Trophoblast cell (in vitro differentiated cells and primary cell): ENCODE measurements at regions not wholly inside any gene's neighbourhood (a gene's known extent, or its start where the extent isn't known, plus 50 kb on each side); places are given as distances from the start of the nearest gene placed in this dataset.

Experiments
- DNase-seq, 2 donors: peaks; one replicate each; pipeline ENCODE4 v3.0.0-alpha.2; 2016
- H2AFZ ChIP-seq: 2 replicates; pipeline ENCODE4 v1.6.1; 2013; ENCODE audit warnings: low read length, moderate library complexity, mild to moderate bottlenecking; ENCODE audit not compliant: insufficient read depth, poor library complexity
- H2AK5ac ChIP-seq: 2 replicates; pipeline ENCODE4 v1.6.1; 2013; ENCODE audit warnings: mild to moderate bottlenecking, low read length
- H2BK120ac ChIP-seq: 2 replicates; pipeline ENCODE4 v1.6.1; 2013; ENCODE audit warnings: low read length, mild to moderate bottlenecking, moderate library complexity; ENCODE audit not compliant: insufficient read depth, poor library complexity
- H2BK12ac ChIP-seq: 2 replicates; pipeline ENCODE4 v1.6.1; 2013; ENCODE audit warnings: mild to moderate bottlenecking, low read length, moderate library complexity
- H2BK5ac ChIP-seq: 2 replicates; pipeline ENCODE4 v1.6.1; 2013; ENCODE audit warnings: low read length, low read depth, moderate library complexity, mild to moderate bottlenecking; ENCODE audit not compliant: poor library complexity
- H3K14ac ChIP-seq: 2 replicates; pipeline ENCODE4 v1.6.1; 2013; ENCODE audit warnings: mild to moderate bottlenecking, low read length
- H3K18ac ChIP-seq: 2 replicates; pipeline ENCODE4 v1.6.1; 2013; ENCODE audit warnings: mild to moderate bottlenecking, low read length
- H3K23ac ChIP-seq: 2 replicates; pipeline ENCODE4 v1.6.1; 2013; ENCODE audit warnings: low read length
- H3K27ac ChIP-seq: 2 replicates; pipeline ENCODE4 v1.5.1; 2013; ENCODE audit warnings: low read depth, mild to moderate bottlenecking, inconsistent platforms, low read length, moderate library complexity
- H3K27me3 ChIP-seq: 2 replicates; pipeline ENCODE4 v1.6.1; 2013; ENCODE audit warnings: inconsistent platforms, mild to moderate bottlenecking, low read length, moderate library complexity; ENCODE audit not compliant: insufficient read depth
- H3K36me3 ChIP-seq, 2 experiments: 1 replicate in 1 of 2; 2 replicates in 1 of 2; pipeline ENCODE4 v1.6.1; 2013; ENCODE audit warnings: low read length in 2 of 2, mild to moderate bottlenecking in 2 of 2, moderate library complexity in 1 of 2; ENCODE audit not compliant: insufficient read depth in 2 of 2, control insufficient read depth in 1 of 2
- H3K4ac ChIP-seq: 2 replicates; pipeline ENCODE4 v1.6.1; 2013; ENCODE audit warnings: low read depth, mild to moderate bottlenecking, low read length, moderate library complexity
- H3K4me1 ChIP-seq, 2 experiments: 1 replicate in 1 of 2; 2 replicates in 1 of 2; pipeline ENCODE4 v1.6.1; 2013; ENCODE audit warnings: low read length in 2 of 2, mild to moderate bottlenecking in 2 of 2, moderate library complexity in 1 of 2; ENCODE audit not compliant: insufficient read depth in 2 of 2, control insufficient read depth in 1 of 2
- H3K4me2 ChIP-seq: 2 replicates; pipeline ENCODE4 v1.6.1; 2013; ENCODE audit warnings: inconsistent platforms, mild to moderate bottlenecking, low read length, moderate library complexity
- H3K4me3 ChIP-seq: 2 replicates; pipeline ENCODE4 v1.5.1; 2013; ENCODE audit warnings: mild to moderate bottlenecking, low read depth, low read length, inconsistent platforms
- H3K79me1 ChIP-seq: one replicate; pipeline ENCODE4 v1.6.1; 2013; ENCODE audit warnings: low read length
- H3K79me2 ChIP-seq: 2 replicates; pipeline ENCODE4 v1.6.1; 2013; ENCODE audit warnings: low read length, mild to moderate bottlenecking; ENCODE audit not compliant: control insufficient read depth, insufficient read depth, poor library complexity
- H3K9ac ChIP-seq: 2 replicates; pipeline ENCODE4 v1.6.1; 2013; ENCODE audit warnings: mild to moderate bottlenecking, low read length
- H3K9me3 ChIP-seq: 2 replicates; pipeline ENCODE4 v1.6.1; 2013; ENCODE audit warnings: low read depth, mild to moderate bottlenecking, control low read depth, inconsistent platforms, low read length; ENCODE audit not compliant: insufficient read depth
- H4K12ac ChIP-seq: 2 replicates; pipeline ENCODE4 v1.6.1; 2013; ENCODE audit warnings: low read depth, mild to moderate bottlenecking, low read length, moderate library complexity
- H4K8ac ChIP-seq: 2 replicates; pipeline ENCODE4 v1.6.1; 2013; ENCODE audit warnings: low read depth, mild to moderate bottlenecking, low read length, moderate library complexity
- H4K91ac ChIP-seq: one replicate; pipeline ENCODE4 v1.6.1; 2013; ENCODE audit warnings: low read depth, mild to moderate bottlenecking, low read length, moderate library complexity
- WGBS: extraction: QIAGEN DNeasy Blood & Tissue Kit; methylation state at CpG from one replicate; pipeline ENCODE4 v1.1.7; 2013; ENCODE audit warnings: missing lambda C conversion rate; ENCODE audit not compliant: insufficient read length, insufficient coverage; ENCODE audit errors: extremely low coverage; 5-methylcytosine and 5-hydroxymethylcytosine counted together

DNA sequence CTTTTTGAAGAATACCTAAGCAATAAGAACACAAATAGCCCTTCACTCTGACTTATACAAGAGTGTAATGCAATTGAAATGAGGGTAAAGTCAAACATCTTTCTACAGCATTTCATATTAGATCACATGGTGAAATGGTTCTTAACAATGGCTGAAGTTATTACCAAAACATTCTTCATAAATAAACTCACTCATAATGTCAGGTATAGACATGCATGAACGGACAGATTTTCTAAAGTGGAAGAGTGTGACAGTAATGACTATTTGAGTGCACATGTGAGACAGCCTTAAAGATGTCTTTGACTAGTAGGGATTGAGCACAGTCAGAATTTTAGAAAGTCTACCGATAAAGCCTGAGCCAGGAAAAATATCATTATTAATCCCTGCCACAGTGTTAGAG, 471.0 kb downstream of the ZPLD1 start:
- H3K4me1 ChIP-seq = no peaks in the 10 kb centered on the region
- H2BK12ac ChIP-seq = no peak overlapping the region
- no peaks in the 10 kb centered on the region for H3K79me1 ChIP-seq
- no peak overlapping the region for H2BK5ac ChIP-seq
- H4K12ac ChIP-seq = no peak overlapping the region
- H3K4me2 ChIP-seq = no peak overlapping the region
- no peak for DNase-seq
- no peak overlapping the region for H2AFZ ChIP-seq
- no peak overlapping the region for H2BK120ac ChIP-seq
- H4K91ac ChIP-seq = no peak overlapping the region
- WGBS = no CpG with 5 or more reads among the region's 2 CpGs
- H3K4me3 ChIP-seq = no peak overlapping the region
- no peak overlapping the region for H2AK5ac ChIP-seq
- H3K27ac ChIP-seq = no peak overlapping the region
- no peak overlapping the region for H3K18ac ChIP-seq
- H3K9me3 ChIP-seq = no peaks in the 10 kb centered on the region
- no peaks in the 10 kb centered on the region for H3K36me3 ChIP-seq
- no peak overlapping the region for H3K9ac ChIP-seq
- H3K79me2 ChIP-seq = no peaks in the 10 kb centered on the region
- no peaks in the 10 kb centered on the region for H3K27me3 ChIP-seq
- no peak overlapping the region for H3K23ac ChIP-seq
- H3K14ac ChIP-seq = no peak overlapping the region
- no peak overlapping the region for H3K4ac ChIP-seq
- H4K8ac ChIP-seq = no peak overlapping the region

DNA sequence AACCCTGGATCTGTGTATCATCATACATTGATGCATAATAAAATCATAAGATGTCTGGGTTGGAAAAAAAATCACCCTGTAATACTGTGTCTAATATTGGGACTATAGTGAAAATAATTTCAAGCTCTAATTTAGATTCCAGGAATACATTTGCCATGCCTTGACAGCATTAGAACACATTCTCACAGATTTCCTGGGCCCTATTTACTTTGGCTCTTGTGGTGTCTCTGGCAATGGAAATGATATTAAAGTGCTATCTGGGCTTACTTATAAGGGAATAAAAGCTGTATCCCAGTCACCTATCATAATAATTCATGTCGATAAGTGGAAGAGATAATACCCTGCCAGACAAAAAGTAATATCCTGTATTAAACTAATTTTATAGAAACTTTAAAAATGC, 472.0 kb downstream of the ZPLD1 start:
- H3K9me3 ChIP-seq = no peaks in the 10 kb centered on the region
- no peaks in the 10 kb centered on the region for H3K79me2 ChIP-seq
- no peak for DNase-seq
- no peak overlapping the region for H2AK5ac ChIP-seq
- no peak overlapping the region for H3K9ac ChIP-seq
- no peak overlapping the region for H2BK5ac ChIP-seq
- H3K4me3 ChIP-seq = no peak overlapping the region
- no peak overlapping the region for H4K12ac ChIP-seq
- H4K8ac ChIP-seq = no peak overlapping the region
- H2AFZ ChIP-seq = no peak overlapping the region
- H3K23ac ChIP-seq = no peak overlapping the region
- H3K4me1 ChIP-seq = no peaks in the 10 kb centered on the region
- H2BK120ac ChIP-seq = no peak overlapping the region
- no peak overlapping the region for H4K91ac ChIP-seq
- H3K27me3 ChIP-seq = no peaks in the 10 kb centered on the region
- H3K18ac ChIP-seq = no peak overlapping the region
- no peaks in the 10 kb centered on the region for H3K79me1 ChIP-seq
- no peak overlapping the region for H3K4me2 ChIP-seq
- H3K4ac ChIP-seq = no peak overlapping the region
- no CpG with 5 or more reads among the region's 1 CpG for WGBS
- H2BK12ac ChIP-seq = no peak overlapping the region
- no peak overlapping the region for H3K27ac ChIP-seq
- no peaks in the 10 kb centered on the region for H3K36me3 ChIP-seq
- H3K14ac ChIP-seq = no peak overlapping the region

DNA sequence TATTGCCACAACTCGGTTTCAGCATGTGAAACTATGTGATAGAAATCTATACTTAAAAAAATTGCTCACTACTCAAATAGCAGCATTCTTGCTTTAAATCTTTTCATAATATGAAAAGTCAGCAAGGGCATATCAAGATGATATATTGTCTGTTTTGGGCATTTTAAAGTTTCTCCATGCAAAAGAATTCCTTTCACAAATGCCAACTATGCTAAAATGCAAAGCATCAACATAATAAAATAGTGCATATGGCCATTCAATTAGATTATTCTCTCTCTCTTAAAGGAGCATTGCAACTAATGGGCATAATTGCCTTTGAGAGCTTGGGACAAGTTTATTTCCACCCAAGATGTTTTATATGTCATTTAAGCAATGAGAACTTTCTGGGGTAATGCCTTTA, 475.1 kb downstream of the ZPLD1 start:
- no peak overlapping the region for H3K14ac ChIP-seq
- H2BK5ac ChIP-seq = no peak overlapping the region
- no CpG with 5 or more reads among the region's 1 CpG for WGBS
- H3K18ac ChIP-seq = no peak overlapping the region
- H2AFZ ChIP-seq = no peak overlapping the region
- H3K36me3 ChIP-seq = no peaks in the 10 kb centered on the region
- H2BK120ac ChIP-seq = no peak overlapping the region
- no peaks in the 10 kb centered on the region for H3K79me2 ChIP-seq
- H3K9ac ChIP-seq = no peak overlapping the region
- no peaks in the 10 kb centered on the region for H3K27me3 ChIP-seq
- no peak overlapping the region for H4K12ac ChIP-seq
- H3K4me2 ChIP-seq = no peak overlapping the region
- H2AK5ac ChIP-seq = no peak overlapping the region
- H4K91ac ChIP-seq = no peak overlapping the region
- no peaks in the 10 kb centered on the region for H3K79me1 ChIP-seq
- H3K4me3 ChIP-seq = no peak overlapping the region
- no peaks in the 10 kb centered on the region for H3K4me1 ChIP-seq
- no peaks in the 10 kb centered on the region for H3K9me3 ChIP-seq
- no peak overlapping the region for H3K27ac ChIP-seq
- H4K8ac ChIP-seq = no peak overlapping the region
- H3K4ac ChIP-seq = no peak overlapping the region
- no peak for DNase-seq
- no peak overlapping the region for H2BK12ac ChIP-seq
- H3K23ac ChIP-seq = no peak overlapping the region

DNA sequence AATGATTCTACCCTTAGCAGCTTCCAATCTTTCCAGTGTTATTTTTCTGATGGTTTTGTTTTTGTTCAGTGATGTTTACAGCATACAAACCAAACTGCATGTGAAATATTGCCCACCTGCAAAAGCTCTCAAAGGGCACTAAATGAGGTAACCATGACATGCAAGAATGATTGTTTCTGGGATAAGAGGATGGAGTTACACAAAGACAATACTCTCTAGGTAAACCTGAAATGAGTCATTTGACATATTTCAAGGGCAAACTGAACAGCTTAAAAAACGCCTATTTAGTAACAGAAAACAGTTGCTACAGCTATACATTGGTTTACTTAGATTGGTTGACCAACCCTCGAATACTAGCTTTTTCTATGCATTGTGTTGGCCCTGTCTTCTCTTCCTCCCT, 481.7 kb downstream of the ZPLD1 start:
- H3K4me1 ChIP-seq = no peaks in the 10 kb centered on the region
- H3K9me3 ChIP-seq = no peaks in the 10 kb centered on the region
- H3K4ac ChIP-seq = no peak overlapping the region
- H2AFZ ChIP-seq = no peak overlapping the region
- no peak overlapping the region for H4K12ac ChIP-seq
- no peak overlapping the region for H2AK5ac ChIP-seq
- H3K18ac ChIP-seq = no peak overlapping the region
- H2BK5ac ChIP-seq = no peak overlapping the region
- H3K27me3 ChIP-seq = no peaks in the 10 kb centered on the region
- H3K9ac ChIP-seq = no peak overlapping the region
- no CpG with 5 or more reads among the region's 2 CpGs for WGBS
- no peak overlapping the region for H4K8ac ChIP-seq
- H2BK120ac ChIP-seq = no peak overlapping the region
- H3K4me2 ChIP-seq = no peak overlapping the region
- no peak overlapping the region for H3K4me3 ChIP-seq
- H3K14ac ChIP-seq = no peak overlapping the region
- no peak overlapping the region for H4K91ac ChIP-seq
- no peaks in the 10 kb centered on the region for H3K36me3 ChIP-seq
- no peak overlapping the region for H3K23ac ChIP-seq
- no peak for DNase-seq
- no peaks in the 10 kb centered on the region for H3K79me2 ChIP-seq
- no peak overlapping the region for H3K27ac ChIP-seq
- no peaks in the 10 kb centered on the region for H3K79me1 ChIP-seq
- H2BK12ac ChIP-seq = no peak overlapping the region
